ENCODE measurements at regions not wholly inside any gene's neighbourhood (a gene's known extent, or its start where the extent isn't known, plus 50 kb on each side); places are given as distances from the start of the nearest gene placed in this dataset.

GRCh38 chr3:70820397-70820796 lies 508.0 kb upstream of the MDFIC2 start:
- TF ChIP-seq CTCF (IDR thresholded peaks at IDR 0.05; ENCODE audit: borderline replicate concordance), result no peak
- intact Hi-C loops (cut with micrococcal nuclease), result no loop called here
- H3K4me1 ChIP-seq, result peaks cover 2% of the 10 kb centered on the region
- DNase-seq, result no peak
- no peaks in the 10 kb centered on the region for H3K36me3 ChIP-seq
- H3K9me3 ChIP-seq (replicated peaks), result peaks cover 15% of the 10 kb centered on the region
- no peak overlapping the region for H3K4me3 ChIP-seq
- H3K27ac ChIP-seq (replicated peaks), result no peak overlapping the region
- H3K27me3 ChIP-seq (ENCODE audit: low read depth), result no peaks in the 10 kb centered on the region

GRCh38 chr3:70818145-70818544 lies 505.7 kb upstream of the MDFIC2 start:
- intact Hi-C loops (cut with micrococcal nuclease), result no loop called here
- Histone ChIP-seq H3K27ac (replicated peaks) (no peak overlapping the region), H3K36me3 (no peaks in the 10 kb centered on the region), H3K4me3 (no peak overlapping the region), H3K4me1 (no peaks in the 10 kb centered on the region), H3K9me3 (replicated peaks) (peaks cover 15% of the 10 kb centered on the region), H3K27me3 (ENCODE audit: low read depth) (no peaks in the 10 kb centered on the region)
- TF ChIP-seq CTCF (IDR thresholded peaks at IDR 0.05; ENCODE audit: borderline replicate concordance), result no peak
- no peak for DNase-seq

GRCh38 chr3:70816346-70816745 lies 503.9 kb upstream of the MDFIC2 start:
- no peak overlapping the region for H3K4me3 ChIP-seq
- H3K27me3 ChIP-seq (ENCODE audit: low read depth), result no peaks in the 10 kb centered on the region
- H3K9me3 ChIP-seq (replicated peaks), result peaks cover 15% of the 10 kb centered on the region
- DNase-seq, result no peak
- no peaks in the 10 kb centered on the region for H3K36me3 ChIP-seq
- intact Hi-C loops (cut with micrococcal nuclease), result no loop called here
- no peak for TF ChIP-seq CTCF (IDR thresholded peaks at IDR 0.05; ENCODE audit: borderline replicate concordance)
- no peaks in the 10 kb centered on the region for H3K4me1 ChIP-seq
- no peak overlapping the region for H3K27ac ChIP-seq (replicated peaks)

- no peaks in the 10 kb centered on the region for H3K4me1 ChIP-seq
- no peak for DNase-seq
- H3K4me3 ChIP-seq, result no peak overlapping the region
- H3K27me3 ChIP-seq (ENCODE audit: low read depth), result no peaks in the 10 kb centered on the region
- H3K27ac ChIP-seq (replicated peaks), result no peak overlapping the region
- intact Hi-C loops (cut with micrococcal nuclease), result no loop called here
- no peak for TF ChIP-seq CTCF (IDR thresholded peaks at IDR 0.05; ENCODE audit: borderline replicate concordance)
- H3K36me3 ChIP-seq, result no peaks in the 10 kb centered on the region
- peaks cover 15% of the 10 kb centered on the region for H3K9me3 ChIP-seq (replicated peaks)
Observed at GRCh38 chr3:70815817-70816216, 503.4 kb upstream of the MDFIC2 start.

GRCh38 chr3:70813311-70813710 lies 500.9 kb upstream of the MDFIC2 start:
- Histone ChIP-seq H3K4me1 (no peaks in the 10 kb centered on the region), H3K27me3 (ENCODE audit: low read depth) (no peaks in the 10 kb centered on the region), H3K36me3 (no peaks in the 10 kb centered on the region), H3K4me3 (no peak overlapping the region), H3K27ac (replicated peaks) (no peak overlapping the region), H3K9me3 (replicated peaks) (peaks cover 15% of the 10 kb centered on the region)
- no peak for DNase-seq
- no peak for TF ChIP-seq CTCF (IDR thresholded peaks at IDR 0.05; ENCODE audit: borderline replicate concordance)
- intact Hi-C loops (cut with micrococcal nuclease), result no loop called here

- Histone ChIP-seq H3K27ac (replicated peaks) (no peak overlapping the region), H3K9me3 (replicated peaks) (peaks cover 7% of the 10 kb centered on the region), H3K27me3 (ENCODE audit: low read depth) (no peaks in the 10 kb centered on the region), H3K36me3 (no peaks in the 10 kb centered on the region), H3K4me1 (no peaks in the 10 kb centered on the region), H3K4me3 (no peak overlapping the region)
- DNase-seq, result no peak
- no peak for TF ChIP-seq CTCF (IDR thresholded peaks at IDR 0.05; ENCODE audit: borderline replicate concordance)
- intact Hi-C loops (cut with micrococcal nuclease), result no loop called here
Observed at GRCh38 chr3:70811880-70812279, 499.4 kb upstream of the MDFIC2 start.

All from left ventricle myocardium inferior (tissue), 1 donor.